ENCODE measurements at regions not wholly inside any gene's neighbourhood (a gene's known extent, or its start where the extent isn't known, plus 50 kb on each side); places are given as distances from the start of the nearest gene placed in this dataset.

- DNase-seq (ENCODE audit: low read depth in 4 of 4, low spot score in 3 of 4), result no peak
Measured at GRCh38 chr13:99829161-99829560, 142.4 kb downstream of the ZIC5 start.

DNA sequence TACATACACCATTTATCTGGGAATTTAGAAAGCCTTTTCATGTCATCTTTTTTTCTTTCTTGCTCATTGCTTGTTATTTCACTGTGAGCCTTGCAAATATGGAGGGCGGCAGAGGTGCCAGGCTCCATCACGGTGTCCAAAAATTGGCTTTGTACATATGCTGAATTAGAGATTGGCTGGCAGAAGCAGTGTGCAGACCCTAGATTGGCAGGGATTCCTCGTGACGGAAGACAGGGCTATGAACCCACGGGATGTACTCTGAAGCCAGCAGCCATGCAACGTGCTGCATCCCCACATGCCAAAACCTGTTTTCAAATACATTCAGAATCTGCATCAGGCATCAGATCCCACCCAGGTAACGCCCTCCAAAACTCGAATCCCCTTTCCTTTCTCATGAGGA is 142.8 kb downstream of the ZIC5 start:
- DNase-seq (ENCODE audit: low read depth in 4 of 4, low spot score in 3 of 4), result no peak

DNA sequence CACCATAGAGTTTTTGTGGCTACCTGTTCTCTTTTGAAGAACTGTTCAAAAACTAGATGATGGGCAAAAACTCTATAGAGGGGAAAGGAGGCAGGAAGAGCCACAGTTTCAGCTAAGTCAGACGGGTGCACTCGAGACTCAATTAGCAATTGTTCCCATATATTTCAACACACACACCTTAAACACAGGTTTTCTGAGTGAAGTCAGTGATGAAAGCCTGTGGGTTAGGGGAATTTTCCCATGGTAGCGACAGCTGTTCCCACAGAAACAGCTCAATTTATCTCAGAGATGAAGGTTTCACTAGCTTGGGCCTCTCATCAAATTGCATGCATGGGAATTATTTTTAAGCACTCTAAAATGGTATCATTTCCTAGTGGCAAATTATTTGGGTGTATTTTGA is 143.4 kb downstream of the ZIC5 start:
- DNase-seq (ENCODE audit: low read depth in 4 of 4, low spot score in 3 of 4), result no peak

DNA sequence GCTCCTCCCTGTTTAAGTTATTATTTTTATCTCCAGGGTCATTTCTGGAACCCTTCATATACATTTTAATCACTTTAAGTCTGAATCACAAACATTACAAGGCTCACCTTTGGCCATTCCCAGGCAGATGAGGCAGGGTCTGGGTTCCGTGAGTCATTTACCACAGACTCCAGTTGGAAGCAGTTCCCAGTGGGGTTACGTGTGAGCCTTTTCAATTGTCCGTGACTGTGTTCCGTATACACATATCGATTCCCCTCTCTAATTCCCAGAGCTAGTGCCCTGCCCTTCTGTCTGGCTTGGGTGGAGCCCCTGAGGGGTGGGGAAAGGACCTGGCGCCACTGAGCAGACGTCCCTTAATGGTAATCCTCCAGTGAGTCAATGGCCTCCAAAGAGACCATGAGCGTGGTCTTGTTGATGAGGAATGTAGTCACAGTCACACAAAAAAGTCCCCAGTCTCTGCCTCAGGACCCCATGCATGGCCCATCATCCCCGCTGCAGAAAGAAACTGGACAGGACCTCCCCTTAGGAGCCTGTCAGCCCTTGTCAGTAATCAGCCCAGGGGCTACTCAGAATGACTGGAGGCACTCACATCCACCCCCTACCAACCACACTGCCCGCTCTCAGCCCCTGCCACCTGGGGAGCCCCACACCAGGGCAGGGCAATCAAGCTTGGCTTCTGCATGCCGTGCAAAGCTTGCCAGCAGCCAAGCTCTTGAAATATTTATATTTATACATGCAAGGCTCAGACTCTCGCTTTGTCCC is 144.4 kb downstream of the ZIC5 start:
- DNase-seq (ENCODE audit: low read depth in 4 of 4, low spot score in 3 of 4), result no peak

DNA sequence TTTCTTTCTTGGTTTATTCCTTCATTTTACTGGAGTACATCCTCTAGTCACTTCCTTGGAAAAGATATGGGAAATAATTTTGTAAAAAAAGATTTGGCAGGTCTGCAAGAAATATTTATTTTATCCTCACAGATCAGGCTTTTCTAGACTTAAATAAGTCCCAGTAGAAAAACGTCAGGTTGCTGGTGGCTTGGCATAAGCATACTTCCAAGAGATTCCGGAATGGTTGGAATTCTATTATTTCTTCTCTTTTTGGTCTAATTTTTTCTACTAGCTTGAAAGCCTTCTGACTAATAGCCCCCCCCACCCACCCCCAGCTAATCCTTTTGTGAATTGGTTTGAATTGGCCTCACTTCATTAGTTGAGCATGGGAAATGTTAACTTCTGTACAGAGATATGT is 147.6 kb downstream of the ZIC5 start:
- DNase-seq (ENCODE audit: low read depth in 4 of 4, low spot score in 3 of 4), result no peak

DNA sequence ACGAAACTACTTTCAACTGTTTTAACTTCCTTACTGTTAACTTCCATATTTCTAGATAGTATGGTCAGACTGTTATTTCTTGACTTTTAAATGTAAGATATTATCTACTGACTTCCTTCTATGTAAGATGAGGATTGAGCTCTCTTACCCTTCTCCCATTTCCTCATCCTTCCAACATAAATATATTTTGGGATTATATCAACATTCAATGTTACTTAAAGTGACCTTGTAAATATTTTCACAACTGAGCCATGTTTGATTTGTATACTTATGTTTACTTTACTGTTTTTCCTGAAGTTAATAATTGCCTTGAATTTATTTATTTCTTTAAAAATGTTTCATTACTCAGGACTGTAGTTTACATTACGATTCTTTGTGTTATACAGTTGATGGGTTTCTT is 148.7 kb downstream of the ZIC5 start:
- DNase-seq (ENCODE audit: low read depth in 4 of 4, low spot score in 3 of 4), result no peak

DNA sequence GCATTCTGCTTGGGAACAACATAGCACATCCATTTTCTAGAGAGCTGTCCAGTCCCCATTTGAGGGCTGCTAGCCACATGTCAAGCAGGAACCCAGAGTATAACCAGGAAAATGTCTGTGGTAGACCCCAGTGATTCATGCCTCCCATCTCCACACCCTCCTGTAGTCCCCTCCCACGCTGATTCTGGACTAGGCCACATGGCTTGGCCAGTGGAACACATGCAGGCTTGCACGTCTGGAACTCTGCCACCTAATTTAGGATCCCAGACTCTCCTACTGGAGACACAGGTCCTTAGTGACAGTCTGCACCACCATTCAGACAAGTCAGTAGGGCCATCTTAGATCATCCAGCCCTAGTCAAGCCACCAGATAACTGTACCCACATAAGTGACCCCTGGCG is 149.8 kb downstream of the ZIC5 start:
- no peak for DNase-seq (ENCODE audit: low read depth in 4 of 4, low spot score in 3 of 4)

DNA sequence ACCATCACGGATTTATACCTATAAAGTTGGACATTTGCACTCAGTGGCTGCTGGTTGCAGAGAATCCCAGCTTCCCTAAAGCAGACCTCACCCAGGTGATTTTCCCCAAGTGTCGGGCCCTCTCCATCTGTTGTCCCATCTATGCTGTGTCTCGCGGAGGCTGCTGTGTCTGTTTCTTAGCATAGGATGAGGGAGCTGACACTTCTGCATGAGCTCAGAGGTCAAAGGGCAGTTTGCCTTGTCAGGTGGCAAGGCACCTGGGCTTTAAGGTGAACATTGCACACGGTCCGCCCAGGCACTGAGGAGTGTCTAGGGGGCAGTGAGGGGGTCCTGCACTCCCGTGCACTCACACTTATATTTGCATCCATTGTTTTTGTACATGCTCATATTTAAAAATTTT is 151.6 kb downstream of the ZIC5 start:
- DNase-seq (ENCODE audit: low read depth in 4 of 4, low spot score in 3 of 4), result no peak

DNA sequence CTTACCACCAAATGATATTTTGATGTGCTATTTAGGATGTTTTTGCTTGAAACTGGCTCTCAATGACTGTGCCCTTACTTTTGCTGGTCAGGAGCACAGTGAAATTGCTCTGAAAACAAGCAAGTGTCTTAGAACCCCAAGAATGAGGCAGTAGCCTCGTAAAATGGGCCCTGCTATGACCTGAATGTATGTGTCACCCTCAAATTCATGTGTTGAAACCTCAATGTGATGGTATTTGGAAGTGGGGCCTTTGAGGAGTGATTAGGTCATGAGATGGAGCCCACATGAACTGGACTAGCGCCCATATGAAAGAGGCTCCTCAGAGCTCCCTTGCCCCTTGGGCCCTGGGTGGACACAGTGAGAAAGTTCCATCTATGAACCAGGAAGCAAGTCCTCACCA is 155.2 kb downstream of the ZIC5 start:
- no peak for DNase-seq (ENCODE audit: low read depth in 4 of 4, low spot score in 3 of 4)

- no peak for DNase-seq (ENCODE audit: low read depth in 4 of 4, low spot score in 3 of 4)
Measured at GRCh38 chr13:99813336-99814095, 158.1 kb downstream of the ZIC5 start.

DNA sequence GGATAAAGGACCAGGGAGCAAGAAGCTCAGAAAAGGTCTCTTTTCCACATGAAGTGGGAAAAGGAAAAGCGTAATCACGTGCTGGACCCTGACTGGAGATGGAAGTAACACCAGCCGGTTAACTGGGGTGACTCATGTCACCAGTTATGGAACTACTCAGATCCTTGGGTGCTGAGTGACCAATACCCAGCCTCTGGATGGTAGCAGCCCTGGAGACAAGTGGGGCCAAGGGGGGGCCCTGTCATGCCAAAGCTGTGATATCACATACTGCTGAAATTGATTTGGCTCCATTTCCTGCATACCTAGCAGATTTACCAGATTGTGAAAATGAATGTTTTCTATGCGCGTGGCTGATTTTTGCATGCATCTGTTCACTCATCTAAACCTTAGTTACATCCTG is 158.9 kb downstream of the ZIC5 start:
- no peak for DNase-seq (ENCODE audit: low read depth in 4 of 4, low spot score in 3 of 4)

DNA sequence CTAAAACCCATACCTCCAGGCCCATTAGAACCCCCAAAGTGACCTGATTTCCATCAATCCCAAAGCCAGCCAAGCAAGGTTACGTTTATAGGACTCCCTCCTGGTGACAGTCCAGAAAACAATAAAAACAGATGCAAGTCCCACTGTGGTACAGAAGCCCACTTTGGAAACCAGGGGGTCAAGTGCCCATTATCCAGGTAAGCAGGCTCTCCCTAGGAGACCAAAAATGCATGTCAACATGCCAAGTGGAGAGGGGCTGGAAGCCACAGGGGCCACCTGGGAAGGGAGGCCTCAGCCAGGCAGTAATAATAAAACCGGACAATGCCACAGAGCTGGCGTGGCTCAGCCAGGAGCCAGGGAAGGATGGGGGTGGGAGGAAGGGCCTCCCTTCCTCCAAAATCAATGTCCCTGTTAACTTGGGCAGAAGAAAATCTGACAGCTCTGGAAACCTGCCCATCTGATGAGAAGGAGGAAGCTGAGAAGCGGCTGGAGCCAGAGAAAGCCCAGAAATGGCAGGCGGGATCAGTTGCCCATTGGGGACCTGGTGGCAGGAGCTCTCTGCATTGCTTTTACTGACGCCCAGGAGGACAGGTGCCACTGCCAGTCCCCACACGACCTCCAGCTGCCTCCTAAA is 160.4 kb downstream of the ZIC5 start:
- no peak for DNase-seq (ENCODE audit: low read depth in 4 of 4, low spot score in 3 of 4)

- DNase-seq (ENCODE audit: low read depth in 4 of 4, low spot score in 3 of 4), result no peak
Measured at GRCh38 chr13:99809926-99810325, 161.6 kb downstream of the ZIC5 start.

DNA sequence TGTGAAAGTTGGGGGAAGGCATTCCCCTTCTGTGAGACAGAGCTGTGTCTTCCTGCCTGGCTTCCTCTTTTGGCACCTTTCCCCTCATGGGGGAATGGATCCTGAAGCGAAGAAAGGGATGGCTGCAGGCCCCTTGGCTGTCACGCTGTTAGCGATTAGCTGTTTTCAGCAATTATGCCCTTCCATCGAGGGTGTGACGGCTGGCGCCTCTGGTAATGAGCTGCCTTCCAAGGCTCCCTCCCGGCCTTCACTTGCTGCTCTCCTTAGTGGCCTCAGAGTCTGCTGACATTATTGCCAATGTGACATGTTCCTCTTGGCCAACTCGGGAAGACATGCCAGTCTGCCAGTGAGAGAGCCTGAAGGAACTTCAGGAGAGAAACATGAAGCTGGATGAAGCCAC is 162.1 kb downstream of the ZIC5 start:
- DNase-seq (ENCODE audit: low read depth in 4 of 4, low spot score in 3 of 4), result no peak

GRCh38 chr13:99808786-99809185 is 162.8 kb downstream of the ZIC5 start:
- no peak for DNase-seq (ENCODE audit: low read depth in 4 of 4, low spot score in 3 of 4)

GRCh38 chr13:99806671-99807070 is 164.9 kb downstream of the ZIC5 start:
- DNase-seq (ENCODE audit: low read depth in 4 of 4, low spot score in 3 of 4), result no peak

DNA sequence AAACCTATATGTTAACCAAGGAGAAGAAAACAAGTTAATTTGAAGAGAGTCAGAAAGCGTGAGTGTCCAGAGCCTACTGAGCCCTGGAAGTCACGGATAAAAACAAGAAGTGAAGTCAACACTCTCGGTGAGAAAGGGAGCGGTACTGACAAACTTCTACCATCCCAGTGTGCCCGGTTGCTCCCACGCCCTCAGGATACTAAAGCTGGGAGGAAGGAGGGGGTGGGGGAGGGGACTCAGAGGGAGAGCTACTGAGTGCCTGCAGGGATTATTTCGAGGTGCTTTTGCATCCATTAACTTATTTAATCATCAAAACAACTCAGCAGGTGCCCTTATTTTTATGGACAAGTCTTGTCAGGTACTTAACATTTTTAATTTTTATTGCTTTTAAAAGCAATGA is 166.2 kb downstream of the ZIC5 start:
- no peak for DNase-seq (ENCODE audit: low read depth in 4 of 4, low spot score in 3 of 4)

- DNase-seq (ENCODE audit: low read depth in 4 of 4, low spot score in 3 of 4), result no peak
Measured at GRCh38 chr13:99803141-99803540, 168.4 kb downstream of the ZIC5 start.

DNA sequence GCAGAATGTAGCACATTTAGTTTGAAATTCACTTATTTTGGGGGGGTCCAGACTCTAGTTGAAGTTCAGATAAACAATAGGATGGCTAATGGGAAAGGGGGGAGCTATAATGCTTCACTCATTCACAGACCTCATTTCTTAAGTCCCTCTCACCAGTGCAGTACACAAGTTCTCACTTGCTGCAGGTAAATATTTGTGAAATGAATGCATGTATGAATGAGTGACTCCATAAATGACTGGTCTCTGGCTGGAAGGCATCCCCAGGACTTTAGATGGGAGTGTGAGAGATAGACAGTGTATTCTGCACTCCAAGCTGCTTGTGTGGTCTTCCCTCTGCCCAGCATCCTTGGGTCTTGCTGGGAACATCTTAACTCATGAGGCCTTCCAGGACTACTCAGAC is 169.2 kb downstream of the ZIC5 start:
- DNase-seq (ENCODE audit: low read depth in 4 of 4, low spot score in 3 of 4), result no peak

GRCh38 chr13:99800951-99801350 is 170.6 kb downstream of the ZIC5 start:
- no peak for DNase-seq (ENCODE audit: low read depth in 4 of 4, low spot score in 3 of 4)

DNA sequence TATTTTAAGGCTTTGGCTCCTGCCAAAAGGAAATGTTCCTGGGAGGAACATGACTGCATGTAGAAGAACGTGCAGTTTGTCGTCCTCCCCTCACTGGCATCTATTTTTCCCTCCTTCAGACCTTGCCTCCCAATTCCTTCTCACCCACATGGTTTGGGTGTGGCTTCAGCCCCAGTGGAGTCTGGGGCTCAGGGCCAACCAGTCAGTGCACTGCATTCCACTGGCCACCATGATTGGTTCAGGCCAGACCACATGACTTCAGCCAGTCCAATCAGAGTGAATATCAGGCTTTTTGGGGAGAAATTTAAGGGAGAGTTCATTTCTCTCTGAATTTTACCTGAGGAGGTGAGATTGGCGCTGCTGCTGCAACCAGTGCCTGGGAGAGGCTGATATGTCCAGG is 171.6 kb downstream of the ZIC5 start:
- DNase-seq (ENCODE audit: low read depth in 4 of 4, low spot score in 3 of 4), result no peak

DNA sequence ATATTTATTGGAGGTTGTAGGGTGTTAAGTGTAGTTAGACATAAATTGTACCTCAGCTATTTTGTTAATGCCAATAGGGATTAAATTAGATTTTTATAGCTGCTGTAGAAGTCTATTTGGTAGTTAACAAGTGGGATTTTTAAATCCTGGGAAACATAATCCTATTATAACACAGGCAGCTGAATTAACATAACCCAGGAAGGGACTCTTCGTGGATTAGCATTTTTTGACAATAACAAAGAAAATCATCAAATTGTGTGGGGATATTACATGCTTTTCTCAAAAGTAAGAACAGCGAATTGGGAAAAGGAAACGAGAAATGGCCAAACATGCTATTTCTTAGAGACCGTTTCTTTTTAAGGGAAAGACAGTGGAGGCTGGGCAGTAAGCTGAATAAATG is 172.8 kb downstream of the ZIC5 start:
- DNase-seq (ENCODE audit: low read depth in 4 of 4, low spot score in 3 of 4), result no peak
